ENCODE measurements at regions not wholly inside any gene's neighbourhood (a gene's known extent, or its start where the extent isn't known, plus 50 kb on each side); places are given as distances from the start of the nearest gene placed in this dataset.

- TF ChIP-seq POLR2A (IDR thresholded peaks at IDR 0.05; ENCODE audit: low read length), result no peak
- no peak for TF ChIP-seq CTCF (IDR thresholded peaks at IDR 0.05)
- no peak for TF ChIP-seq TP53 (CRISPR knock-in tag; IDR thresholded peaks at IDR 0.05)
- TF ChIP-seq RFX5 (IDR thresholded peaks at IDR 0.05), result no peak
- no peak for TF ChIP-seq SMC3 (IDR thresholded peaks at IDR 0.05)
- TF ChIP-seq GATA3 (IDR thresholded peaks at IDR 0.05; ENCODE audit: borderline replicate concordance), result no peak
- no peak for TF ChIP-seq POLR2AphosphoS2 (conservative IDR thresholded peaks at IDR 0.05; ENCODE audit: low read length)
- no peak for TF ChIP-seq E2F6 (IDR thresholded peaks at IDR 0.05; ENCODE audit: borderline replicate concordance, low read depth)
- TF ChIP-seq PBX3 (IDR thresholded peaks at IDR 0.05), result no peak
- no peak for TF ChIP-seq EP300 (IDR thresholded peaks at IDR 0.05)
- no peak for TF ChIP-seq CHD2 (IDR thresholded peaks at IDR 0.05; ENCODE audit: low read length, partially characterized antibody)
- no peak for TF ChIP-seq TFCP2L1 (CRISPR knock-in tag; IDR thresholded peaks at IDR 0.05)
Observed at GRCh38 chr1:222876182-222876581, 61.3 kb downstream of the DISP1 start.
